HFFc6 (cell line): ENCODE measurements at regions not wholly inside any gene's neighbourhood (a gene's known extent, or its start where the extent isn't known, plus 50 kb on each side); places are given as distances from the start of the nearest gene placed in this dataset.

Experiments
- DNase-seq: peaks from one replicate; pipeline ENCODE4 v3.0.0-alpha.2; 2018
- H3K27ac Mint-ChIP-seq: 2 replicates; pipeline ENCODE4 v1.8.0; 2020; ENCODE audit warnings: mild to moderate bottlenecking, mixed read lengths
- H3K27me3 Mint-ChIP-seq: 2 replicates; pipeline ENCODE4 v1.8.0; 2021; ENCODE audit warnings: mild to moderate bottlenecking, moderate library complexity, mixed read lengths; ENCODE audit not compliant: insufficient read depth
- H3K36me3 Mint-ChIP-seq: 2 replicates; pipeline ENCODE4 v1.8.0; 2021; ENCODE audit warnings: low read depth, mixed read lengths
- H3K4me1 Mint-ChIP-seq: 2 replicates; pipeline ENCODE4 v1.8.0; 2020; ENCODE audit warnings: low read depth, mixed read lengths
- H3K4me3 Mint-ChIP-seq: 2 replicates; pipeline ENCODE4 v1.8.0; 2020; ENCODE audit warnings: mild to moderate bottlenecking, moderate library complexity, mixed read lengths
- H3K9me3 Mint-ChIP-seq: 2 replicates; pipeline ENCODE4 v1.8.0; 2020; ENCODE audit warnings: mild to moderate bottlenecking, mixed read lengths
- TF ChIP-seq, protein P1 (sequence below): fragments of 200-600 bp; sonication (generic); IDR thresholded peaks from 2 replicates; pipeline ENCODE4 v1.5.0; 2021; ENCODE audit warnings: antibody characterized with exemption, mild to moderate bottlenecking

- TF ChIP-seq, protein P1, sequence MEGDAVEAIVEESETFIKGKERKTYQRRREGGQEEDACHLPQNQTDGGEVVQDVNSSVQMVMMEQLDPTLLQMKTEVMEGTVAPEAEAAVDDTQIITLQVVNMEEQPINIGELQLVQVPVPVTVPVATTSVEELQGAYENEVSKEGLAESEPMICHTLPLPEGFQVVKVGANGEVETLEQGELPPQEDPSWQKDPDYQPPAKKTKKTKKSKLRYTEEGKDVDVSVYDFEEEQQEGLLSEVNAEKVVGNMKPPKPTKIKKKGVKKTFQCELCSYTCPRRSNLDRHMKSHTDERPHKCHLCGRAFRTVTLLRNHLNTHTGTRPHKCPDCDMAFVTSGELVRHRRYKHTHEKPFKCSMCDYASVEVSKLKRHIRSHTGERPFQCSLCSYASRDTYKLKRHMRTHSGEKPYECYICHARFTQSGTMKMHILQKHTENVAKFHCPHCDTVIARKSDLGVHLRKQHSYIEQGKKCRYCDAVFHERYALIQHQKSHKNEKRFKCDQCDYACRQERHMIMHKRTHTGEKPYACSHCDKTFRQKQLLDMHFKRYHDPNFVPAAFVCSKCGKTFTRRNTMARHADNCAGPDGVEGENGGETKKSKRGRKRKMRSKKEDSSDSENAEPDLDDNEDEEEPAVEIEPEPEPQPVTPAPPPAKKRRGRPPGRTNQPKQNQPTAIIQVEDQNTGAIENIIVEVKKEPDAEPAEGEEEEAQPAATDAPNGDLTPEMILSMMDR = no peak
- DNase-seq = no peak
- Mint-ChIP-seq H3K27ac (no peak overlapping the region), H3K36me3 (no peaks in the 10 kb centered on the region), H3K27me3 (peaks cover 28% of the 10 kb centered on the region), H3K4me3 (no peak overlapping the region), H3K9me3 (no peaks in the 10 kb centered on the region), H3K4me1 (no peaks in the 10 kb centered on the region)
Observed at GRCh38 chr15:58246041-58246440, 107.9 kb downstream of the AQP9 start.

- Mint-ChIP-seq H3K36me3 (no peaks in the 10 kb centered on the region), H3K9me3 (no peaks in the 10 kb centered on the region), H3K4me3 (no peak overlapping the region), H3K27me3 (peaks cover 34% of the 10 kb centered on the region), H3K27ac (no peak overlapping the region), H3K4me1 (no peaks in the 10 kb centered on the region)
- no peak for DNase-seq
- TF ChIP-seq, protein P1 = no peak
Observed at GRCh38 chr15:58247855-58248842, 110.0 kb downstream of the AQP9 start.

DNA sequence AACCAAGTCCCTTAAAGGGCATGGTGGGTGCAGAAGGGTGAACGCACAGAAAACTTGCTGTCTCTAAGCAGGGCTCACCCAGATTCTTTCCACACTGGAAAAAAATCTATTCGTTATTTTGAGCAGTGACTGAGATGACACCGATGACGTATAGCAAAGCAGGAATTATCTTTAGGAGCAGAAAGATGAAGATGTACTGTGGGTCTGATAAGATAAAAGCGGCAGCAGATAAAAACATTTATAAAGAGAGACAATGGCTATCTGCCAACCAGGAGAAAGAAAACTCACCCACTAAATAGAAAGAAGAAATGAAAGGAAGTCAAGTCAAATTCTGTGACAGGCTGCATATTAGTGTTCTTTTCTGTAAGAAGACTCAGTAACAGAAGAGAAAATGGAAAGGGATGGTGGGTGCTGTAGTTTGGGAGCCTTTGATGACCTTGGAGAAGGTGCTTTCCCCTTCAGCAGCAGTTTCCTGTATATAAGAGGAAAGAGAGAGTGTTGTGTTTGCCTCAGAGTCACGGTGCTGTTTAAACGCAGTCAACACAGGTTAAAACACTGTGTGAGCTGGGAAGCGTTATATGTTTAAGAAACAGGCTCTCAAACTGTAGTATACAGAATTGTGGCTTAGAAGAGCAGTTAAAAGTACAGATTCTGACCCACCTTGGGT, 111.6 kb downstream of the AQP9 start:
- Mint-ChIP-seq H3K36me3 (no peaks in the 10 kb centered on the region), H3K27me3 (peaks cover 33% of the 10 kb centered on the region), H3K9me3 (peaks cover 5% of the 10 kb centered on the region; the same call in 1 of the 2 replicates), H3K4me1 (no peaks in the 10 kb centered on the region), H3K27ac (no peak overlapping the region), H3K4me3 (no peak overlapping the region)
- TF ChIP-seq, protein P1 = no peak
- DNase-seq = no peak

DNA sequence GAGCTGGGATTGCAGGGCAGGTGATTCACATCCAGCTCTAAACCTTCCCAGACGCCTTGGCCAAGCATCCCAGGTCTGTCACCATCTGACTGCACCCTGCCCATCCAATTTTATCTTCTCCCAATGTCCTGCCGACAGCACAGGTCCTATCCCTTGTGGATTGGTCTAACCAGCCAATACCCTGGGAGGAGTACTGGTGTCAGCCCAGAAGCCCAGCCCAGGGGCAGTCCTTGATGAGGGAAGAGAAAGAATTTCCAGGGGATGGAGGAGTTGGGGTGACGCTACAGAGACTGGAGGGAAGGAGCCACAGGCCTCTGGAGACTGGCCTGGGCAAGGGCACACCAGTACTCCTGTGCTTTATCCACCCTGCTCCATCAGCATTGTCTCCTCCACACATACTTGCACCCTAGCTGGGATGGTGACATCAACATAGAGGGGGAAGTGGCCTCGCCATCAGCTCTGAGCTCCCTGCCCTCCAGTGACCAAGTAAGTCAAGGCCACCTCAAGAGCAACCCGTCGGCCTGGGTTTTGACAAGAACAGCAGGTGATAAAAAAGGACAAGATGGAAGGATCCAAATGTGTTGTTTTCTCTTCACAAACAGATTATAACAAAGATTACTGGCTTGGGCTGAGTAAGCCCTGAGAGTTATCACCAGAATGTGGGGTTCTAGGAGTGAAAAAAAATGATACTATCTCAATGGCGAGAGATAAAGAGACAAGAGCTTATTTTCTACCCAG, 114.6 kb downstream of the AQP9 start:
- H3K4me1 Mint-ChIP-seq = no peaks in the 10 kb centered on the region
- H3K27ac Mint-ChIP-seq = no peak overlapping the region
- no peak overlapping the region for H3K4me3 Mint-ChIP-seq
- peaks cover 9% of the 10 kb centered on the region for H3K9me3 Mint-ChIP-seq
- DNase-seq = no peak
- peaks cover 30% of the 10 kb centered on the region for H3K27me3 Mint-ChIP-seq
- TF ChIP-seq, protein P1 = no peak
- H3K36me3 Mint-ChIP-seq = no peaks in the 10 kb centered on the region

DNA sequence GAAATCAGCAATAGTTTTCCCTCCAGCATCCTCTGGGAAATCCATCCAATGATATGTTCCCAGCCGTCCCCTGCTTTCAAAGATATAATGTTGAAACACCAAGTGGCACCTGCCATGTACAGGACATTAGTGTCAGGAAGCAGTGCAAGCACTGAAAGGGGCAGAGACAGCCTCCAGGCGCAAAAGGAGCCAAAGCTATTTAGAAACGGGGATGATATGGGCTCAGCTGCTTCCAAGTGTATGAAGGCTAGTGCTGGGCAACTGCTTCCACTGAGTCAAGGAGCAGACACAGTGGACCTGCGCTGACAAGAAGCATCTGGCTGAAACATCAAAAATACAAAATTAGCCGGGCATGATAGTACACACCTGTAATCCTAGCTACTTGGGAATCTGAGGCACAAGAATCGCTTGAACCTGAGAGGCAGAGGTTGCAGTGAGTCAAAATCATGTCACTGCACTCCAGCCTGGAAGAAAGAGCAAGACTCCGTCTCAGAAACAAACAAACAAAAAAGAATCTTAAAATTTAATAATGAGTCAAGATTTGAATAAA, 119.7 kb downstream of the AQP9 start:
- Mint-ChIP-seq H3K4me3 (no peak overlapping the region), H3K4me1 (peaks cover 12% of the 10 kb centered on the region; the same call in 1 of the 2 replicates), H3K36me3 (no peaks in the 10 kb centered on the region), H3K27me3 (peaks cover 32% of the 10 kb centered on the region), H3K9me3 (peaks cover 9% of the 10 kb centered on the region), H3K27ac (no peak overlapping the region)
- DNase-seq = no peak
- TF ChIP-seq, protein P1 = no peak
